ENCODE measurements at regions not wholly inside any gene's neighbourhood (a gene's known extent, or its start where the extent isn't known, plus 50 kb on each side); places are given as distances from the start of the nearest gene placed in this dataset.

GRCh38 chr22:47987885-47988515, 1225.5 kb downstream of the TBC1D22A start:
- no peaks in the 10 kb centered on the region for H4K20me1 ChIP-seq (ENCODE audit: insufficient read depth)
- no peak overlapping the region for H3K4me3 ChIP-seq (replicated peaks in 1 of 2; ENCODE audit: low read depth in 1 of 2, low read length in 2 of 2)
- H3K27me3 ChIP-seq (ENCODE audit: insufficient read depth, low read length): no peaks in the 10 kb centered on the region
- ATAC-seq: no peak
- CTCF ChIA-PET: no interaction called here
- RAD21 ChIA-PET (ENCODE audit: low non-redundant PET in 1 of 2, low total read pairs in 2 of 2, uncharacterized antibody in 2 of 2, unreplicated experiment in 2 of 2): no interaction called here
- H3K9me3 ChIP-seq (ENCODE audit: control insufficient read depth in 1 of 2, insufficient read depth in 1 of 2, low read depth in 1 of 2, low read length in 2 of 2): peaks cover 6 to 9% of the 10 kb centered on the region in 2 experiments; a peak in 2 of 4 replicates
- intact Hi-C loops (cut with micrococcal nuclease): no loop called here
- H3K4me2 ChIP-seq (ENCODE audit: low read length): no peak overlapping the region
- H3K79me2 ChIP-seq (ENCODE audit: insufficient read depth, low read length): no peaks in the 10 kb centered on the region
- POLR2A ChIA-PET: no interaction called here
- no peaks in the 10 kb centered on the region for H3K36me3 ChIP-seq (ENCODE audit: control insufficient read depth in 1 of 2, insufficient read depth in 2 of 2, low read length in 2 of 2)
- no peaks in the 10 kb centered on the region for H3K4me1 ChIP-seq (ENCODE audit: control insufficient read depth in 1 of 2, insufficient read depth in 2 of 2, low read length in 2 of 2)
- TF ChIP-seq JUND (IDR thresholded peaks at IDR 0.05) (no peak), EZH2 (IDR thresholded peaks at IDR 0.05) (no peak), TCF7L2 (IDR thresholded peaks at IDR 0.05; ENCODE audit: borderline replicate concordance, extremely low read depth, insufficient read depth, insufficient read length) (no peak), EZH2phosphoT487 (IDR thresholded peaks at IDR 0.05; ENCODE audit: borderline replicate concordance) (no peak), SRF (IDR thresholded peaks at IDR 0.05; ENCODE audit: low read depth) (no peak), CTCF (IDR thresholded peaks at IDR 0.05 in 2 of 3, conservative IDR thresholded peaks at IDR 0.05 in 1 of 3; ENCODE audit: borderline replicate concordance in 1 of 3, insufficient read depth in 1 of 3, low read depth in 2 of 3, low read length in 2 of 3) (no peak), ZFX (IDR thresholded peaks at IDR 0.05) (no peak), ZNF274 (IDR thresholded peaks at IDR 0.05; ENCODE audit: low read depth, low read length) (no peak), FOSL1 (IDR thresholded peaks at IDR 0.05; ENCODE audit: low read depth) (no peak), YY1 (IDR thresholded peaks at IDR 0.05; ENCODE audit: extremely low read depth, insufficient replicate concordance, low read depth, low read length) (no peak)
- DNase-seq (ENCODE audit: low read depth, low spot score): no peak
- H3K27ac ChIP-seq (ENCODE audit: low read depth, low read length): no peak overlapping the region
- no TSS peak for BruUV-seq (replicated peaks)
- H2AFZ ChIP-seq (ENCODE audit: low read depth, low read length, poor library complexity, severe bottlenecking): no peak overlapping the region
- H3K9ac ChIP-seq (ENCODE audit: low read length): no peak overlapping the region
- no peaks in the 10 kb centered on the region for H3K9me2 ChIP-seq (ENCODE audit: insufficient read depth)
